Heart left ventricle (tissue), 13 donors: ENCODE measurements at regions not wholly inside any gene's neighbourhood (a gene's known extent, or its start where the extent isn't known, plus 50 kb on each side); places are given as distances from the start of the nearest gene placed in this dataset.

Source experiments
- CTCF ChIP-seq, 12 donors: fragments of 200-600 bp; sonication (generic) in 4 of 12; IDR thresholded peaks; one replicate each; pipeline versions ENCODE4 v1.5.0 to v1.8.0; 2018 to 2022; ENCODE audit warnings: antibody characterized with exemption in 12 of 12, mild to moderate bottlenecking in 5 of 12
- POLR2A ChIP-seq, 2 donors: fragments of 450-650 bp; IDR thresholded peaks; one replicate each; pipeline ENCODE4 v1.6.1; 2017; ENCODE audit warnings: antibody characterized with exemption in 2 of 2, mild to moderate bottlenecking in 2 of 2, moderate library complexity in 2 of 2
- donor health status: ischemic (EF 13 %, LVEDD 7.1; RV severe dilation, severe dysfunction).
- donor health status: DM: no; HTN: yes; CAD: no.
- donor health status: DM: no; HTN: no; CAD: no.
- donor health status: ischemic (EF 25% LVEDD 6.9; RV normal size, moderate dysfunction).
- donor health status: ischemic (EF 25% LVEDD 5.7; RV mildly dilated, moderate dysfunction).
- donor health status: ischemic (EF 35%, LVEDD 5.7; RV mildly dilated, moderate dysfunction).
- donor health status: nonischemic (EF 11% LVEDD 7.7; RV severe dilation, severe dysfunction).
- donor health status: DM: yes; HTN: yes; CAD: no.
- donor health status: PGD.
- donor health status: ischemic (EF 29% LVEDD 5.4; RV normal size, mild dysfunction).
- donor health status: nonischemic (EF 23%, LVEDD 6.1; RV moderate dilation, normal function).

- TF ChIP-seq CTCF (IDR thresholded peaks at IDR 0.05) (no peak), POLR2A (IDR thresholded peaks at IDR 0.05) (no peak)
These were observed 168.3 kb upstream of the TLE4 start for GRCh38 chr9:79403495-79403894.
